Upper lobe of left lung (tissue), 4 donors: ENCODE measurements at regions not wholly inside any gene's neighbourhood (a gene's known extent, or its start where the extent isn't known, plus 50 kb on each side); places are given as distances from the start of the nearest gene placed in this dataset.

Experiments
- CTCF ChIP-seq, 6 experiments: fragments of 450-650 bp in 4 of 6; fragments of 200-600 bp in 2 of 6; sonication (generic) in 2 of 6; IDR thresholded peaks; one replicate each; pipeline ENCODE4 v1.5.1; 2016 to 2019; ENCODE audit warnings: antibody characterized with exemption in 6 of 6
- EP300 ChIP-seq, 4 donors: sonication (generic); formaldehyde crosslinking; IDR thresholded peaks; one replicate each; pipeline ENCODE4 v1.5.1; 2017; ENCODE audit warnings: antibody characterized with exemption in 4 of 4, control low read depth in 2 of 4
- POLR2A ChIP-seq, 4 donors: fragments of 450-650 bp; IDR thresholded peaks; one replicate each; pipeline ENCODE4 v1.5.1; 2016 to 2017; ENCODE audit warnings: antibody characterized with exemption in 4 of 4, mild to moderate bottlenecking in 2 of 4
- POLR2AphosphoS5 ChIP-seq, 2 donors: sonication (generic); formaldehyde crosslinking; IDR thresholded peaks; one replicate each; pipeline ENCODE4 v1.5.1; 2017; ENCODE audit warnings: antibody characterized with exemption in 2 of 2

GRCh38 chr15:35925275-35926006 is 379.5 kb upstream of the DPH6 start:
- TF ChIP-seq POLR2A (IDR thresholded peaks at IDR 0.05) (no peak), CTCF (IDR thresholded peaks at IDR 0.05) (no peak), POLR2AphosphoS5 (IDR thresholded peaks at IDR 0.05) (no peak), EP300 (IDR thresholded peaks at IDR 0.05) (no peak)
